ENCODE measurements at regions not wholly inside any gene's neighbourhood (a gene's known extent, or its start where the extent isn't known, plus 50 kb on each side); places are given as distances from the start of the nearest gene placed in this dataset.
"Not testable (repeated sequence)": the region's sequence is repeated elsewhere in the genome, so short reads cannot be mapped to it uniquely, and the experiment has no call there.

GRCh38 chr9:134548185-134548584 lies 93.4 kb upstream of the COL5A1 start:
- 69 to 80% methylated on average over 6 to 8 of the region's 8 CpGs for WGBS, 2 donors
- Histone ChIP-seq H3K27ac (no peak overlapping the region), H3K9me3 (no peaks in the 10 kb centered on the region), H3K4me3 (replicated peaks in 1 of 3) (no peak overlapping the region), H3K4me1 (peaks cover 2 to 17% of the 10 kb centered on the region in 2 donors), H3K27me3 (no peaks in the 10 kb centered on the region), H3K36me3 (no peaks in the 10 kb centered on the region)
- intact Hi-C loops (cut with DNase I), result no loop called here
- no peak for DNase-seq
- TF ChIP-seq, protein P1, sequence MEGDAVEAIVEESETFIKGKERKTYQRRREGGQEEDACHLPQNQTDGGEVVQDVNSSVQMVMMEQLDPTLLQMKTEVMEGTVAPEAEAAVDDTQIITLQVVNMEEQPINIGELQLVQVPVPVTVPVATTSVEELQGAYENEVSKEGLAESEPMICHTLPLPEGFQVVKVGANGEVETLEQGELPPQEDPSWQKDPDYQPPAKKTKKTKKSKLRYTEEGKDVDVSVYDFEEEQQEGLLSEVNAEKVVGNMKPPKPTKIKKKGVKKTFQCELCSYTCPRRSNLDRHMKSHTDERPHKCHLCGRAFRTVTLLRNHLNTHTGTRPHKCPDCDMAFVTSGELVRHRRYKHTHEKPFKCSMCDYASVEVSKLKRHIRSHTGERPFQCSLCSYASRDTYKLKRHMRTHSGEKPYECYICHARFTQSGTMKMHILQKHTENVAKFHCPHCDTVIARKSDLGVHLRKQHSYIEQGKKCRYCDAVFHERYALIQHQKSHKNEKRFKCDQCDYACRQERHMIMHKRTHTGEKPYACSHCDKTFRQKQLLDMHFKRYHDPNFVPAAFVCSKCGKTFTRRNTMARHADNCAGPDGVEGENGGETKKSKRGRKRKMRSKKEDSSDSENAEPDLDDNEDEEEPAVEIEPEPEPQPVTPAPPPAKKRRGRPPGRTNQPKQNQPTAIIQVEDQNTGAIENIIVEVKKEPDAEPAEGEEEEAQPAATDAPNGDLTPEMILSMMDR (IDR thresholded peaks at IDR 0.05), result no peak
- no peak for TF ChIP-seq POLR2A (IDR thresholded peaks at IDR 0.05)

DNA sequence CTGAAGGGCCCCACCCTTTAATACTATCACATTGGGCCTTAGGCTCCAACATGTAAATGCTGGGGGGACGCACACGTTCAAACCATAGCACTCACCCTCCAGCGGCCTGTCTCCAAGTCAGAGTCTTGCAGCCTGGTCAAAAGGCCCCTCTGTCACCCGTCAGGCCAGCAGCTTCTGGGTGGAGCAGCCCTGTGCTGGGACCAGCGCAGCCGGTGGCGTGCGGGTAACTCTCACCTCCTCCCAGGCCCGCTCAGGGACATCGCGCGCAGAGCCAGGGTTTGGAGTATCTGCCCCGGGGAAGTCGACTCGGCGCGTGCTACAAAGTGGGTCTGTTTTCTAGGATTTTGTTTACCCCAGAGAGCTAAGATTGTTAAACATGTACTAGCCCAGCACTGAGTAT lies 93.0 kb upstream of the COL5A1 start:
- DNase-seq, result no peak
- H3K27ac ChIP-seq, result no peak overlapping the region
- H3K4me1 ChIP-seq, result peaks cover 2 to 17% of the 10 kb centered on the region in 2 donors
- 91 to 94% methylated on average over 17 of the region's 17 CpGs for WGBS, 2 donors
- no peak overlapping the region for H3K4me3 ChIP-seq (replicated peaks in 1 of 3)
- H3K27me3 ChIP-seq, result no peaks in the 10 kb centered on the region
- intact Hi-C loops (cut with DNase I), result no loop called here
- no peaks in the 10 kb centered on the region for H3K9me3 ChIP-seq
- no peaks in the 10 kb centered on the region for H3K36me3 ChIP-seq
- TF ChIP-seq POLR2A (IDR thresholded peaks at IDR 0.05), result no peak
- TF ChIP-seq, protein P1 (IDR thresholded peaks at IDR 0.05), result no peak

GRCh38 chr9:134549336-134549735 lies 92.3 kb upstream of the COL5A1 start:
- no peak overlapping the region for H3K4me3 ChIP-seq (replicated peaks in 1 of 3)
- DNase-seq, result no peak
- no peaks in the 10 kb centered on the region for H3K36me3 ChIP-seq
- H3K27me3 ChIP-seq, result no peaks in the 10 kb centered on the region
- intact Hi-C loops (cut with DNase I), result no loop called here
- H3K27ac ChIP-seq, result no peak overlapping the region
- peaks cover 2 to 17% of the 10 kb centered on the region in 2 donors for H3K4me1 ChIP-seq
- TF ChIP-seq POLR2A (IDR thresholded peaks at IDR 0.05), result no peak
- TF ChIP-seq, protein P1 (IDR thresholded peaks at IDR 0.05), result no peak
- 93 to 95% methylated on average over 4 to 12 of the region's 13 CpGs for WGBS, 2 donors
- H3K9me3 ChIP-seq, result no peaks in the 10 kb centered on the region

DNA sequence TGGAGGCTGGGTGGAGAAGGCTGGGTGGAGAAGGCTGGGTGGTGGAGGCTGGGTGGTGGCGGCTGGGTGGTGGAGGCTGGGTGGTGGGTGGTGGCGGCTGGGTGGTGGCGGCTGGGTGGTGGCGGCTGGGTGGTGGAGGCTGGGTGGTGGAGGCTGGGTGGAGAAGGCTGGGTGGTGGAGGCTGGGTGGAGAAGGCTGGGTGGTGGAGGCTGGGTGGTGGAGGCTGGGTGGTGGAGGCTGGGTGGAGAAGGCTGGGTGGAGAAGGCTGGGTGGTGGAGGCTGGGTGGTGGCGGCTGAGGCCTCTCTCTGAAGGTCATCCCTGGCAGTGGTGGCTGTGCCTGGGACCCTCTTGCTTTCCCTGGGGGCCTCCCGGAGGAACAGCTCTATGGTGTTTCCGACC lies 91.5 kb upstream of the COL5A1 start:
- H3K4me3 ChIP-seq (replicated peaks in 1 of 3); intact Hi-C loops (cut with DNase I); DNase-seq; H3K36me3 ChIP-seq; H3K27me3 ChIP-seq; H3K27ac ChIP-seq; H3K9me3 ChIP-seq: not testable (repeated sequence)
- peaks cover 2 to 17% of the 10 kb centered on the region in 2 donors for H3K4me1 ChIP-seq
- 97 to 100% methylated on average over 3 to 4 of the region's 7 CpGs for WGBS, 2 donors

GRCh38 chr9:134550584-134550983 lies 91.0 kb upstream of the COL5A1 start:
- Histone ChIP-seq H3K27ac (no peak overlapping the region), H3K9me3 (no peaks in the 10 kb centered on the region), H3K4me3 (replicated peaks in 1 of 3) (no peak overlapping the region), H3K4me1 (peaks cover 2 to 17% of the 10 kb centered on the region in 2 donors), H3K27me3 (no peaks in the 10 kb centered on the region), H3K36me3 (no peaks in the 10 kb centered on the region)
- TF ChIP-seq, protein P1 (IDR thresholded peaks at IDR 0.05), result no peak
- TF ChIP-seq POLR2A (IDR thresholded peaks at IDR 0.05), result no peak
- no peak for DNase-seq
- intact Hi-C loops (cut with DNase I), result no loop called here
- 84 to 86% methylated on average over 10 of the region's 10 CpGs for WGBS, 2 donors

DNA sequence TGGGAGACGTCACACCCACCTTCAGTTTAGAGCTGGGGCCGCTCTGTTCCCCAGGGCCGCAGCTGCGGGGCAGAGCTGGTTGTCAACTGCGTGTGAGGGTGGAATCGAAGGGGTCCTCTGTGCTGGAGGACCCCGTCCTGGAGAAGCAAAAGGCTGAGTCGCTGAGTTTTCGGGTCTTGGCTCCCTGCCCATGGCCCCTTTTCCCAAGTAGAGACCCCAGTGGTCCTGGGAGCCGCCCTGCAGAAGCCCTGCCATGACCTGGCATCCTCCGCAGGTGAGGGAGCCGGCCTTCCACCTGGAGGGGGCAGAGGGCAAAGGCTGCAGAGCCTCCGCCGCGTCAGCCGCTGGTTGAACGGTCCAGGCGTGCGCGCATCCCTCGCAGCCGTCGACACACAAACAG lies 90.4 kb upstream of the COL5A1 start:
- H3K9me3 ChIP-seq, result no peaks in the 10 kb centered on the region
- 92 to 96% methylated on average over 23 of the region's 23 CpGs for WGBS, 2 donors
- TF ChIP-seq, protein P1 (IDR thresholded peaks at IDR 0.05), result no peak
- no peak for TF ChIP-seq POLR2A (IDR thresholded peaks at IDR 0.05)
- H3K27ac ChIP-seq, result no peak overlapping the region
- H3K27me3 ChIP-seq, result no peaks in the 10 kb centered on the region
- peaks cover 2 to 17% of the 10 kb centered on the region in 2 donors for H3K4me1 ChIP-seq
- DNase-seq, result no peak
- H3K4me3 ChIP-seq (replicated peaks in 1 of 3), result no peak overlapping the region
- intact Hi-C loops (cut with DNase I), result no loop called here
- H3K36me3 ChIP-seq, result no peaks in the 10 kb centered on the region

Data from thyroid gland (tissue), 4 donors.